Parathyroid adenoma (tissue), 2 donors: ENCODE measurements at regions not wholly inside any gene's neighbourhood (a gene's known extent, or its start where the extent isn't known, plus 50 kb on each side); places are given as distances from the start of the nearest gene placed in this dataset.

Experiments used
- H2AFZ ChIP-seq: fragments of 300-600 bp; sonication (generic); one replicate; pipeline ENCODE4 v1.7.0; 2017; ENCODE audit warnings: antibody characterized with exemption, mild to moderate bottlenecking
- H3K27ac ChIP-seq: fragments of 300-600 bp; sonication (generic); one replicate; pipeline ENCODE4 v1.7.0; 2017
- H3K27me3 ChIP-seq: fragments of 300-600 bp; sonication (generic); one replicate; pipeline ENCODE4 v1.7.0; 2017; ENCODE audit warnings: low read length; ENCODE audit not compliant: control insufficient read depth, insufficient read depth
- H3K36me3 ChIP-seq: fragments of 300-600 bp; sonication (generic); one replicate; pipeline ENCODE4 v1.7.0; 2017; ENCODE audit warnings: low read length; ENCODE audit not compliant: control insufficient read depth, insufficient read depth
- H3K4me1 ChIP-seq: fragments of 300-600 bp; sonication (generic); one replicate; pipeline ENCODE4 v1.7.0; 2017; ENCODE audit warnings: control low read depth
- H3K4me2 ChIP-seq: fragments of 300-600 bp; sonication (generic); one replicate; pipeline ENCODE4 v1.7.0; 2017; ENCODE audit warnings: low read length
- H3K4me3 ChIP-seq: fragments of 300-600 bp; sonication (generic); one replicate; pipeline ENCODE4 v1.7.0; 2017; ENCODE audit warnings: low read depth, low read length
- H3K79me2 ChIP-seq: fragments of 300-600 bp; sonication (generic); one replicate; pipeline ENCODE4 v1.7.0; 2017; ENCODE audit warnings: control low read depth
- H3K9ac ChIP-seq: fragments of 300-600 bp; sonication (generic); one replicate; pipeline ENCODE4 v1.7.0; 2017; ENCODE audit warnings: mild to moderate bottlenecking
- H3K9me3 ChIP-seq: fragments of 300-600 bp; sonication (generic); one replicate; pipeline ENCODE4 v1.7.0; 2017; ENCODE audit warnings: low read length; ENCODE audit not compliant: control insufficient read depth
- TF ChIP-seq, protein P1 (sequence below): fragments of 300-600 bp; sonication (generic); IDR thresholded peaks from one replicate; pipeline ENCODE4 v1.7.0; 2017; ENCODE audit warnings: antibody characterized with exemption, mild to moderate bottlenecking
- donor health status: primary hyperparathyroidism.

DNA sequence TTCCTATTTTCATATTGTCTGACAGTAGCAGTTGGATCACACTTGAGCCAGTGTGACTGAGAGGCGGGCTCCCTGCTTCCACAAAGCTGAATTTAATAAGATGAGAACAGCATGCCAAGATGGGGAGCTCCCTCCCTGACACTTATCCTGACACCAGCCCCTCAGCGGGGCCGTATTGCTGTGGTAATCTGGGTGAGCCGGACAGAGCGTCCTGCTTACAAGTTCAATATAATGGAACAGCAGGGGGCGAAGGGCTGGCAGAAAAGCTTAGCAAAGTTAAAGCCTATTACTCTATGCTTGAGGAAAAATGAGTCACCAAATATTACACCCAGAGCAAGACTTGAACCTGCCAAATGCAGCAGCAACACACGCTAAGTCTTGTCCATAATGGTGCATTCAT is 163.8 kb upstream of the CMC1 start:
- TF ChIP-seq, protein P1, sequence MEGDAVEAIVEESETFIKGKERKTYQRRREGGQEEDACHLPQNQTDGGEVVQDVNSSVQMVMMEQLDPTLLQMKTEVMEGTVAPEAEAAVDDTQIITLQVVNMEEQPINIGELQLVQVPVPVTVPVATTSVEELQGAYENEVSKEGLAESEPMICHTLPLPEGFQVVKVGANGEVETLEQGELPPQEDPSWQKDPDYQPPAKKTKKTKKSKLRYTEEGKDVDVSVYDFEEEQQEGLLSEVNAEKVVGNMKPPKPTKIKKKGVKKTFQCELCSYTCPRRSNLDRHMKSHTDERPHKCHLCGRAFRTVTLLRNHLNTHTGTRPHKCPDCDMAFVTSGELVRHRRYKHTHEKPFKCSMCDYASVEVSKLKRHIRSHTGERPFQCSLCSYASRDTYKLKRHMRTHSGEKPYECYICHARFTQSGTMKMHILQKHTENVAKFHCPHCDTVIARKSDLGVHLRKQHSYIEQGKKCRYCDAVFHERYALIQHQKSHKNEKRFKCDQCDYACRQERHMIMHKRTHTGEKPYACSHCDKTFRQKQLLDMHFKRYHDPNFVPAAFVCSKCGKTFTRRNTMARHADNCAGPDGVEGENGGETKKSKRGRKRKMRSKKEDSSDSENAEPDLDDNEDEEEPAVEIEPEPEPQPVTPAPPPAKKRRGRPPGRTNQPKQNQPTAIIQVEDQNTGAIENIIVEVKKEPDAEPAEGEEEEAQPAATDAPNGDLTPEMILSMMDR, result no peak
- H3K27me3 ChIP-seq, result no peaks in the 10 kb centered on the region
- no peak overlapping the region for H3K27ac ChIP-seq
- no peaks in the 10 kb centered on the region for H3K79me2 ChIP-seq
- H2AFZ ChIP-seq, result no peak overlapping the region
- H3K9ac ChIP-seq, result no peak overlapping the region
- H3K36me3 ChIP-seq, result no peaks in the 10 kb centered on the region
- H3K4me3 ChIP-seq, result no peak overlapping the region
- no peaks in the 10 kb centered on the region for H3K4me1 ChIP-seq
- H3K4me2 ChIP-seq, result no peak overlapping the region
- H3K9me3 ChIP-seq, result no peaks in the 10 kb centered on the region

DNA sequence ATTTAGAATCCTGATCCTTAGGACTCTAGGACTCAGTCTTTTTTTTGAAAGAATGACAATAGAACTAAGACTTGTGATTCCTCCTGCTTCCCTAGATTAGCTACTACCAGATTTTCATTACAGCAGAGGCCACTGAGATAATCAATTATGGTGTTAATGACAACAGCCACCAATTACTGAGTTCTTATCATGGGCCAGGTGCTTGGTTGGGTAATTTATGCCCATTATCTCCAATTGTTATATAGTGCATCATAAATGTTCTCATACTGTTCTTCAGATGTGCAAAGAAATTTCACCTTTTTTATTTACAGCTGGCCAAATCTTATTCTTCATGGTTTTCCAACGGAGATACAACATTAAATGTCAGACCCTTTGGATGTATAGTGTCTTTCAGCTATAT is 162.9 kb upstream of the CMC1 start:
- Histone ChIP-seq H3K27me3 (no peaks in the 10 kb centered on the region), H3K4me3 (no peak overlapping the region), H3K27ac (no peak overlapping the region), H2AFZ (no peak overlapping the region), H3K9ac (no peak overlapping the region), H3K9me3 (no peaks in the 10 kb centered on the region), H3K4me1 (no peaks in the 10 kb centered on the region), H3K4me2 (no peak overlapping the region), H3K79me2 (no peaks in the 10 kb centered on the region), H3K36me3 (no peaks in the 10 kb centered on the region)
- TF ChIP-seq, protein P1, result no peak

DNA sequence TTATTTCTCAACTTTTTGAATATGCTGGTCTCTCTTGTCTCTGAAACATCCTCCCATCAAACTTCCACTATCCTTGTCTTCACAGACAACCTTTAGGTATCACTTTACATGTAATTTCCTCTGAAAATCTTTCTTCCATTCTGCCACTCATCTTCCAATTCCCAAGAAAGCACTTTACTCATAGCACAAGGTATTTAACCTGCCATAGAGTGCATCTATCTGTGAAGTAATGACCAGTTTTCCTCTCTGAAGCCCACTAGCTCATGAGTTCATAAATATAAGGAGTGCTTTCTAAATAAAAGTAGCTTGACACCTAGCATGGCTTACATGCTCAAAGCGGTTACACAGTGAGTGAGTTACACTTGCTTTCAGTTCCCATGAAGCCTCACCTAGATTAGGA is 160.7 kb upstream of the CMC1 start:
- Histone ChIP-seq H3K36me3 (no peaks in the 10 kb centered on the region), H3K4me3 (no peak overlapping the region), H3K79me2 (no peaks in the 10 kb centered on the region), H3K9me3 (no peaks in the 10 kb centered on the region), H3K9ac (no peak overlapping the region), H3K27me3 (no peaks in the 10 kb centered on the region), H3K4me1 (no peaks in the 10 kb centered on the region), H3K27ac (no peak overlapping the region), H2AFZ (no peak overlapping the region), H3K4me2 (no peak overlapping the region)
- TF ChIP-seq, protein P1, result no peak

DNA sequence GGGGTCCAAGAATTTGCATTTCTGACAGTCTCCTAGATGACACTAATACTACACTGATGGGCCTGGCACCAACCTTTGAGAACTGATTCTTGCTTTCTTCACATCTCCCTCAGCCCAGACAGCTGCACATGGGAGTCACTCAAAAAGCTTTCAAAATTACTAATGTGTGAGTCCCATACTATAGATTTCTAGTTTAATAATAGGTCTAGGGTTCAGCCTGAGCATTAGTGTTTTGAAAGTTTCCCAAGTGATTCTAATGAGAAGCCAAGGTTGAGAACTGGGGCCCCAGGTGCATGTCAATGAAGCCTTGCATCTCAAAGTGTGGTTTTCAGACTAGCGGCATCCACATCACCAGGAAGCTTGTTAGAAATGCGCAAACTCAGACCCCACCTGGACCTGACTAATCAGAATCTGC is 159.9 kb upstream of the CMC1 start:
- H3K9me3 ChIP-seq, result no peaks in the 10 kb centered on the region
- H3K27ac ChIP-seq, result no peak overlapping the region
- TF ChIP-seq, protein P1, result no peak
- no peak overlapping the region for H3K4me3 ChIP-seq
- no peak overlapping the region for H3K9ac ChIP-seq
- no peak overlapping the region for H2AFZ ChIP-seq
- H3K79me2 ChIP-seq, result no peaks in the 10 kb centered on the region
- H3K36me3 ChIP-seq, result no peaks in the 10 kb centered on the region
- no peaks in the 10 kb centered on the region for H3K4me1 ChIP-seq
- no peak overlapping the region for H3K4me2 ChIP-seq
- no peaks in the 10 kb centered on the region for H3K27me3 ChIP-seq

DNA sequence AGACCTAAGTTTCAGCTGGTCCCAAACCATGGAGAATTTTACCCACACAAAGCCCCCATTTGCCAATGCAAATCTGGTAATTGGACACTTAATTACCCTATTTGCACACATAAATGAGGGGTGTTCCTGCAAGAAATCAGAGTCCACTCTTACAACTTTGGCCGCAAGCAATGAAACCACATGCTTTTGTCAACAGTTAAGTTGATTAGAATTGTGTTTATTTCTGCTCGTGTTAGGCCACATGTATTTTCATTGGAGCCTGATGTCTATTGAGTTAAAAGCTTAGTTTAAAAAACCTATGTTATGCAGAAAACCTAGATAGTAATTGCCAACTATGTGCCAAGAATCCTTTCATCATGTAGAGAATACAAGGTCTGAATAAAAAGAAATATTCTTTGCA is 153.8 kb upstream of the CMC1 start:
- no peaks in the 10 kb centered on the region for H3K79me2 ChIP-seq
- H2AFZ ChIP-seq, result no peak overlapping the region
- no peak overlapping the region for H3K27ac ChIP-seq
- TF ChIP-seq, protein P1, result no peak
- H3K9ac ChIP-seq, result no peak overlapping the region
- no peaks in the 10 kb centered on the region for H3K36me3 ChIP-seq
- H3K4me1 ChIP-seq, result no peaks in the 10 kb centered on the region
- H3K4me2 ChIP-seq, result no peak overlapping the region
- H3K27me3 ChIP-seq, result no peaks in the 10 kb centered on the region
- H3K4me3 ChIP-seq, result no peak overlapping the region
- no peaks in the 10 kb centered on the region for H3K9me3 ChIP-seq
